HepG2 (cell line): ENCODE measurements at regions not wholly inside any gene's neighbourhood (a gene's known extent, or its start where the extent isn't known, plus 50 kb on each side); places are given as distances from the start of the nearest gene placed in this dataset.

Experiments
- ATAC-seq: fragments of 200-7000 bp; cut with Tn5 transposase; 3 replicates; pipeline ENCODE4 v1.9.1; 2020; ENCODE audit warnings: mild to moderate bottlenecking, moderate library complexity
- BruUV-seq: library from RNA; stranded (reverse); fragments of 400-500 nt; replicated peaks from 2 replicates; lab custom pipeline; 2021; lab: Mats Ljungman, UMichigan
- CTCF ChIA-PET: fragments of 300-600 bp; formaldehyde crosslinking; extraction: SDS; loops from one replicate; lab custom pipeline; 2021; ENCODE audit warnings: low total read pairs, inconsistent platforms, low intra/inter-chr PET ratio; lab: Yijun Ruan, JAX
- POLR2A ChIA-PET: fragments of 350-600 bp; sonication (Branson Sonifier 250); formaldehyde crosslinking; loops from one replicate; lab custom pipeline; 2020; ENCODE audit warnings: antibody characterized with exemption, inconsistent platforms; lab: Yijun Ruan, JAX
- DNase-seq: peaks from one replicate; pipeline ENCODE4 v3.0.0-alpha.2; 2015; ENCODE audit warnings: low spot score
- FAIRE-seq: peaks from 3 replicates; lab custom pipeline; 2011; peaks lifted over from hg19 to GRCh38; lab: Jason Lieb, UNC
- H2AFZ ChIP-seq: one replicate; pipeline ENCODE4 v1.6.1; 2011; ENCODE audit warnings: low read length, inconsistent platforms
- H3K27ac ChIP-seq: fragments of 300-600 bp; 3 replicates; pipeline ENCODE4 v1.8.0; 2011; ENCODE audit warnings: mixed run types, mild to moderate bottlenecking, mixed read lengths, low read length, inconsistent platforms; ENCODE audit not compliant: insufficient read depth; ENCODE audit errors: extremely low read length
- H3K27me3 ChIP-seq, 2 experiments: fragments of 200-600 bp in 1 of 2; 2 replicates in 1 of 2; 3 replicates in 1 of 2; pipeline versions ENCODE4 v1.6.0 to v1.8.0; 2011; ENCODE audit warnings: low read length in 2 of 2, mild to moderate bottlenecking in 2 of 2, moderate library complexity in 2 of 2, inconsistent platforms in 1 of 2; ENCODE audit not compliant: insufficient read depth in 2 of 2, control insufficient read depth in 1 of 2
- H3K36me3 ChIP-seq, 2 experiments: fragments of 200-600 bp in 1 of 2; replicated peaks in 1 of 2; 2 replicates in 1 of 2; 3 replicates in 1 of 2; pipeline versions ENCODE4 v1.5.1 to v1.8.0; 2011; ENCODE audit warnings: low read length in 2 of 2, inconsistent platforms in 1 of 2; ENCODE audit not compliant: insufficient read depth in 2 of 2, control insufficient read depth in 1 of 2
- H3K4me1 ChIP-seq: 2 replicates; pipeline ENCODE4 v1.5.1; 2012; ENCODE audit warnings: low read length, inconsistent platforms; ENCODE audit not compliant: insufficient read depth
- H3K4me2 ChIP-seq: 2 replicates; pipeline ENCODE4 v1.6.0; 2011; ENCODE audit warnings: low read depth, low read length, inconsistent platforms
- H3K4me3 ChIP-seq, 3 experiments: fragments of 200-600 bp in 1 of 3; sonication (generic), shearing (Covaris generic) in 1 of 3; replicated peaks in 1 of 3; 2 replicates each; pipeline ENCODE4 v1.5.1; 2011 to 2016; ENCODE audit warnings: low read length in 3 of 3, inconsistent platforms in 2 of 3, low read depth in 2 of 3, mild to moderate bottlenecking in 2 of 3, control low read depth in 1 of 3, mixed read lengths in 1 of 3; ENCODE audit not compliant: insufficient read depth in 1 of 3
- H3K79me2 ChIP-seq: one replicate; pipeline ENCODE4 v1.6.1; 2011; ENCODE audit warnings: low read length, inconsistent platforms; ENCODE audit not compliant: insufficient read depth
- H3K9ac ChIP-seq: 2 replicates; pipeline ENCODE4 v1.6.0; 2011; ENCODE audit warnings: mild to moderate bottlenecking, low read depth, low read length, inconsistent platforms; ENCODE audit not compliant: insufficient read depth
- H3K9me3 ChIP-seq: 2 replicates; pipeline ENCODE4 v1.5.1; 2012; ENCODE audit warnings: mild to moderate bottlenecking, low read length
- H4K20me1 ChIP-seq: 2 replicates; pipeline ENCODE4 v1.6.0; 2011; ENCODE audit warnings: inconsistent platforms, mild to moderate bottlenecking, low read length, moderate library complexity; ENCODE audit not compliant: insufficient read depth
- ARNTL ChIP-seq: sonication (generic); formaldehyde crosslinking; IDR thresholded peaks from 2 replicates; pipeline ENCODE4 v1.4.0; 2020; ENCODE audit warnings: mild to moderate bottlenecking, missing genetic modification reagents
- ATF6 ChIP-seq: sonication (generic); formaldehyde crosslinking; conservative IDR thresholded peaks from 2 replicates; pipeline ENCODE4 v1.4.0; 2020; ENCODE audit warnings: missing genetic modification reagents
- ATF7 ChIP-seq, 2 experiments: fragments of 450-650 bp in 1 of 2; sonication (generic) in 1 of 2; formaldehyde crosslinking in 1 of 2; IDR thresholded peaks; 2 replicates each; pipeline versions ENCODE4 v1.4.0 to v1.6.1; 2016 to 2020; ENCODE audit warnings: antibody characterized with exemption in 1 of 2, mild to moderate bottlenecking in 1 of 2, missing genetic modification reagents in 1 of 2
- CCAR2 ChIP-seq: fragments of 200-400 bp; formaldehyde crosslinking; optimal IDR thresholded peaks from 2 replicates; pipeline ENCODE3; 2018; ENCODE audit warnings: low read depth, mild to moderate bottlenecking, low read length, moderate library complexity
- CENPBD1 ChIP-seq: sonication (generic); formaldehyde crosslinking; IDR thresholded peaks from 2 replicates; pipeline ENCODE4 v1.8.0; 2022; ENCODE audit warnings: missing genetic modification reagents, low read depth, mild to moderate bottlenecking, borderline replicate concordance
- MXD1 ChIP-seq: sonication (generic); formaldehyde crosslinking; IDR thresholded peaks from 2 replicates; pipeline ENCODE4 v1.4.0; 2020; ENCODE audit warnings: mild to moderate bottlenecking, missing genetic modification reagents
- REPIN1 ChIP-seq: sonication (generic); formaldehyde crosslinking; IDR thresholded peaks from 2 replicates; pipeline ENCODE4 v1.8.0; 2022; ENCODE audit warnings: missing genetic modification reagents, low read depth, mild to moderate bottlenecking, borderline replicate concordance
- TFDP1 ChIP-seq: IDR thresholded peaks from 2 replicates; pipeline ENCODE4 v1.6.1; 2016; ENCODE audit warnings: missing compliant biosample characterization, missing genetic modification reagents, borderline replicate concordance
- YEATS2 ChIP-seq: sonication (generic); formaldehyde crosslinking; IDR thresholded peaks from 2 replicates; pipeline ENCODE4 v1.4.0; 2020; ENCODE audit warnings: missing genetic modification reagents, borderline replicate concordance
- ZNF292 ChIP-seq: sonication (generic); formaldehyde crosslinking; IDR thresholded peaks from 2 replicates; pipeline ENCODE4 v1.8.1; 2022; ENCODE audit warnings: mild to moderate bottlenecking, low read depth, missing genetic modification reagents, borderline replicate concordance
- ZNF33A ChIP-seq: sonication (generic); formaldehyde crosslinking; IDR thresholded peaks from 2 replicates; pipeline ENCODE4 v1.5.1; 2020; ENCODE audit warnings: missing genetic modification reagents, mild to moderate bottlenecking, moderate library complexity, borderline replicate concordance
- ZNF446 ChIP-seq: sonication (generic); formaldehyde crosslinking; IDR thresholded peaks from 2 replicates; pipeline ENCODE4 v1.5.0; 2020; ENCODE audit warnings: mild to moderate bottlenecking, missing genetic modification reagents
- WGBS: methylation state at CpG from one replicate; pipeline ENCODE4 v1.1.6; 2017; ENCODE audit warnings: low lambda C conversion rate; 5-methylcytosine and 5-hydroxymethylcytosine counted together
- in situ Hi-C: cut with HindIII; loops from 2 replicates; pipeline ENCODE4 v1.10.0; 2017; ENCODE audit warnings: low pct_unique_long_range_greater_than_20kb; ENCODE audit not compliant: extremely low pct_ligation_motif_present
- intact Hi-C: fragments of 100-400 bp; cut with micrococcal nuclease; formaldehyde crosslinking; loops from one replicate; pipeline ENCODE4 v1.10.0; 2022; ENCODE audit not compliant: unreplicated experiment

- DNase-seq = no peak
- Histone ChIP-seq H2AFZ (no peak overlapping the region), H4K20me1 (no peaks in the 10 kb centered on the region), H3K27me3 (no peaks in the 10 kb centered on the region), H3K4me2 (no peak overlapping the region), H3K4me3 (no peak overlapping the region), H3K27ac (no peak overlapping the region), H3K9me3 (no peaks in the 10 kb centered on the region), H3K79me2 (no peaks in the 10 kb centered on the region), H3K36me3 (no peaks in the 10 kb centered on the region), H3K4me1 (no peaks in the 10 kb centered on the region), H3K9ac (no peak overlapping the region)
- no peak for TF ChIP-seq MXD1 (CRISPR knock-in tag)
- no peak for TF ChIP-seq CCAR2
- no peak for TF ChIP-seq ARNTL
- no peak for TF ChIP-seq ATF6
- no peak for TF ChIP-seq ZNF33A
- no peak for TF ChIP-seq TFDP1
- no peak for TF ChIP-seq YEATS2 (CRISPR knock-in tag)
- TF ChIP-seq ZNF292 (CRISPR knock-in tag) = no peak
- TF ChIP-seq CENPBD1 (CRISPR knock-in tag) = no peak
- no peak for TF ChIP-seq ZNF446 (CRISPR knock-in tag)
- no peak for TF ChIP-seq REPIN1 (CRISPR knock-in tag)
- TF ChIP-seq ATF7 (IDR thresholded peaks at IDR 0.05) = no peak
- no peak for TF ChIP-seq ATF7 (CRISPR knock-in tag; IDR thresholded peaks at IDR 0.05)
- BruUV-seq = no TSS peak
- CTCF ChIA-PET = no interaction called here
- 2% methylated on average over 2 of the region's 3 CpGs for WGBS
- POLR2A ChIA-PET = no interaction called here
- intact Hi-C loops (no loop called here), in situ Hi-C loops (no loop called here)
- no peak for ATAC-seq
- FAIRE-seq = no peak
Measured at GRCh38 chr6:67679566-67680296, 955.4 kb upstream of the ADGRB3 start.
